ENCODE measurements at regions not wholly inside any gene's neighbourhood (a gene's known extent, or its start where the extent isn't known, plus 50 kb on each side); places are given as distances from the start of the nearest gene placed in this dataset.
"Not testable (repeated sequence)": the region's sequence is repeated elsewhere in the genome, so short reads cannot be mapped to it uniquely, and the experiment has no call there.

DNA sequence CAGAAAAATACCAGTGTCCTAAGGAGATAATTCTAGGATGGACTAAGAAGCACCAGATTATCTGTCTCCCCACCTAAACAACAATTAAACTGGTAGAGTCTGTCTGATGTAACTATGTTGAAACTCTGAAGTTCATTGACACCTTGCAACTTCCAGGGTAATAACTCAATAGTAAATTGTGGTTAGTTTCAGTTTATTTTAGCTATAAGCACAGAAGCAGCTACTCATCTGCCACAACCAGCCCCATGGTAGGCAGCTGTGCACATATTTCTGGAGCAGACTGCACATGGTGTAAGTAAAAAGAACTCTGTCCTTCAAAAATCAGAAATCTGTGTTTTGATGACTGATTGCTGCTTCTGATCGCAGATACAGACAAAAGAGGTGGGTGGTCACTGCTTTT is 852.1 kb downstream of the CDH11 start:
- no peak overlapping the region for H3K4me3 Mint-ChIP-seq (ENCODE audit: unreplicated experiment)
- BruUV-seq (replicated peaks), result no TSS peak
- POLR2A ChIA-PET, result no interaction called here

DNA sequence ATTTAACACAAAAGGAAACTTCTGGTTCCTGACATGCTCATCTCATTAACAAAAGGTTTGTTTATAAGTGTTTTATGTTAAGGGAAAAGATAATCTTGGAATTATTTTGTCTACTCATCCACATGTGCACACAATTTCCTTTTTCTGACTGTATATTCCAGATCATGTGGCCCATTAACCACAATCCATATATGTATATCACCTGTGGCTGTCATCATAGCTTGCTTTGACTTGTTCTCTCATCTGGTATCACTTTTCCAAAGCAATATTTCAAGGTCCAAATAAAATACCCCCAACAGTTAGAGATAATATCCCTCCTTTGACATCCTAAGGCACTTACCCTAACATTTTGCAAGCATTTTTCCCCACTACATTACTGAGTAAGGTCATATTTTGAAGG is 856.1 kb downstream of the CDH11 start:
- H3K4me3 Mint-ChIP-seq (ENCODE audit: unreplicated experiment), result no peak overlapping the region

More for the DNA sequence above, 852.1 kb downstream of the CDH11 start:
- DNase-seq, result no peak
- H3K36me3 Mint-ChIP-seq (ENCODE audit: insufficient read depth, unreplicated experiment), result no peaks in the 10 kb centered on the region
- H3K27me3 ChIP-seq (replicated peaks; ENCODE audit: control insufficient read depth, insufficient read depth, low read length), result no peaks in the 10 kb centered on the region
- no peaks in the 10 kb centered on the region for H3K9me3 ChIP-seq
- no peaks in the 10 kb centered on the region for H3K4me1 Mint-ChIP-seq (ENCODE audit: low read depth, unreplicated experiment)
- no peaks in the 10 kb centered on the region for H3K36me3 ChIP-seq (ENCODE audit: control insufficient read depth, insufficient read depth, low read length)
- no peak for TF ChIP-seq CTCF (IDR thresholded peaks at IDR 0.05; ENCODE audit: insufficient read depth in 1 of 2, low read depth in 1 of 2, low read length in 1 of 2, severe bottlenecking in 1 of 2, unreplicated experiment in 1 of 2)
- H3K4me1 ChIP-seq, result no peaks in the 10 kb centered on the region
- H3K27ac Mint-ChIP-seq (ENCODE audit: unreplicated experiment), result no peak overlapping the region
- CTCF ChIA-PET, result no interaction called here
- intact Hi-C loops (cut with micrococcal nuclease; ENCODE audit: unreplicated experiment), result no loop called here
- no peak overlapping the region for H3K4me3 ChIP-seq (ENCODE audit: low read depth, low read length)
- peaks cover 2% of the 10 kb centered on the region for H3K27me3 Mint-ChIP-seq (ENCODE audit: insufficient read depth, unreplicated experiment)
- no peaks in the 10 kb centered on the region for H3K9me3 Mint-ChIP-seq (ENCODE audit: unreplicated experiment)

GRCh38 chr16:64260631-64261401 is 861.0 kb downstream of the CDH11 start:
- not testable (repeated sequence) for H3K27me3 Mint-ChIP-seq (ENCODE audit: insufficient read depth, unreplicated experiment); DNase-seq; H3K27ac Mint-ChIP-seq (ENCODE audit: unreplicated experiment)

More for the DNA sequence above, 856.1 kb downstream of the CDH11 start:
- Histone ChIP-seq H3K9me3 (no peaks in the 10 kb centered on the region), H3K4me1 (no peaks in the 10 kb centered on the region), H3K4me3 (ENCODE audit: low read depth, low read length) (no peak overlapping the region), H3K27me3 (replicated peaks; ENCODE audit: control insufficient read depth, insufficient read depth, low read length) (no peaks in the 10 kb centered on the region), H3K36me3 (ENCODE audit: control insufficient read depth, insufficient read depth, low read length) (no peaks in the 10 kb centered on the region)
- H3K36me3 Mint-ChIP-seq (ENCODE audit: insufficient read depth, unreplicated experiment), result no peaks in the 10 kb centered on the region
- CTCF ChIA-PET, result no interaction called here
- H3K27ac Mint-ChIP-seq (ENCODE audit: unreplicated experiment), result no peak overlapping the region
- no TSS peak for BruUV-seq (replicated peaks)
- intact Hi-C loops (cut with micrococcal nuclease; ENCODE audit: unreplicated experiment), result no loop called here
- no peaks in the 10 kb centered on the region for H3K9me3 Mint-ChIP-seq (ENCODE audit: unreplicated experiment)
- DNase-seq, result no peak
- H3K4me1 Mint-ChIP-seq (ENCODE audit: low read depth, unreplicated experiment), result no peaks in the 10 kb centered on the region
- H3K27me3 Mint-ChIP-seq (ENCODE audit: insufficient read depth, unreplicated experiment), result peaks cover 2% of the 10 kb centered on the region
- no peak for TF ChIP-seq CTCF (IDR thresholded peaks at IDR 0.05; ENCODE audit: insufficient read depth in 1 of 2, low read depth in 1 of 2, low read length in 1 of 2, severe bottlenecking in 1 of 2, unreplicated experiment in 1 of 2)
- POLR2A ChIA-PET, result no interaction called here

More at GRCh38 chr16:64260631-64261401, 861.0 kb downstream of the CDH11 start:
- POLR2A ChIA-PET; BruUV-seq (replicated peaks); H3K4me3 Mint-ChIP-seq (ENCODE audit: unreplicated experiment); intact Hi-C loops (cut with micrococcal nuclease; ENCODE audit: unreplicated experiment); H3K36me3 ChIP-seq (ENCODE audit: control insufficient read depth, insufficient read depth, low read length); H3K36me3 Mint-ChIP-seq (ENCODE audit: insufficient read depth, unreplicated experiment); H3K27me3 ChIP-seq (replicated peaks; ENCODE audit: control insufficient read depth, insufficient read depth, low read length); H3K4me1 Mint-ChIP-seq (ENCODE audit: low read depth, unreplicated experiment); H3K9me3 ChIP-seq; H3K4me3 ChIP-seq (ENCODE audit: low read depth, low read length); H3K4me1 ChIP-seq; H3K9me3 Mint-ChIP-seq (ENCODE audit: unreplicated experiment); CTCF ChIA-PET: not testable (repeated sequence)
